Spleen (tissue), 11 donors: ENCODE measurements at regions not wholly inside any gene's neighbourhood (a gene's known extent, or its start where the extent isn't known, plus 50 kb on each side); places are given as distances from the start of the nearest gene placed in this dataset.

Source experiments
- DNase-seq: peaks from one replicate; pipeline ENCODE4 v3.0.0-alpha.2; 2020
- H3K27ac ChIP-seq, 8 donors: fragments of 200-600 bp; sonication (generic) in 7 of 8; 1 replicate in 4 of 8; 2 replicates in 4 of 8; pipeline versions ENCODE4 v1.5.0 to v1.8.0; 2016 to 2021; ENCODE audit warnings: inconsistent platforms in 4 of 8, mild to moderate bottlenecking in 4 of 8, moderate library complexity in 1 of 8
- H3K27me3 ChIP-seq, 7 donors: fragments of 200-600 bp; sonication (generic) in 6 of 7; replicated peaks in 1 of 7; 1 replicate in 4 of 7; 2 replicates in 3 of 7; pipeline versions ENCODE4 v1.5.0 to v1.8.0; 2016 to 2021; ENCODE audit warnings: inconsistent platforms in 3 of 7, mild to moderate bottlenecking in 1 of 7
- H3K36me3 ChIP-seq, 6 donors: fragments of 200-600 bp; sonication (generic) in 5 of 6; 1 replicate in 4 of 6; 2 replicates in 2 of 6; pipeline versions ENCODE4 v1.5.0 to v1.8.0; 2016 to 2021; ENCODE audit warnings: inconsistent platforms in 2 of 6
- H3K4me1 ChIP-seq, 6 donors: fragments of 200-600 bp; sonication (generic) in 5 of 6; 1 replicate in 3 of 6; 2 replicates in 3 of 6; pipeline versions ENCODE4 v1.5.0 to v1.8.0; 2016 to 2021; ENCODE audit warnings: inconsistent platforms in 3 of 6
- H3K4me3 ChIP-seq, 8 donors: fragments of 200-600 bp; sonication (generic) in 7 of 8; 1 replicate in 4 of 8; 2 replicates in 4 of 8; pipeline versions ENCODE4 v1.5.0 to v1.8.0; 2016 to 2021; ENCODE audit warnings: inconsistent platforms in 4 of 8, mild to moderate bottlenecking in 4 of 8, moderate library complexity in 2 of 8
- H3K9me3 ChIP-seq, 8 donors: fragments of 200-600 bp; sonication (generic) in 7 of 8; 1 replicate in 4 of 8; 2 replicates in 4 of 8; pipeline versions ENCODE4 v1.5.0 to v1.8.0; 2016 to 2021; ENCODE audit warnings: inconsistent platforms in 4 of 8
- POLR2A ChIP-seq, 3 donors: fragments of 450-650 bp; IDR thresholded peaks; one replicate each; pipeline ENCODE4 v1.5.1; 2017; ENCODE audit warnings: antibody characterized with exemption in 3 of 3, mild to moderate bottlenecking in 1 of 3
- POLR2AphosphoS5 ChIP-seq, 3 donors: sonication (generic); formaldehyde crosslinking; IDR thresholded peaks; one replicate each; pipeline ENCODE4 v1.5.1; 2017; ENCODE audit warnings: antibody characterized with exemption in 3 of 3
- WGBS, 5 donors: extraction: QIAGEN DNeasy Blood & Tissue Kit in 3 of 5; methylation state at CpG; one replicate each; pipeline versions ENCODE4 v1.1.5 to v1.1.7; 2013 to 2018; 5-methylcytosine and 5-hydroxymethylcytosine counted together
- intact Hi-C: fragments of 100-400 bp; cut with DNase I; formaldehyde crosslinking; loops from one replicate; pipeline ENCODE4 v1.15.0; 2023; ENCODE audit warnings: low total_unique reads
- TF ChIP-seq, protein P1 (sequence below), 11 experiments: fragments of 200-600 bp in 7 of 11; fragments of 450-650 bp in 4 of 11; sonication (generic) in 4 of 11; IDR thresholded peaks in 8 of 11; conservative IDR thresholded peaks in 3 of 11; 1 replicate in 7 of 11; 2 replicates in 4 of 11; pipeline versions ENCODE4 v1.4.0 to v1.8.0; 2016 to 2021; ENCODE audit warnings: antibody characterized with exemption in 11 of 11, inconsistent platforms in 4 of 11, mild to moderate bottlenecking in 1 of 11
- donor health status: healthy with polysubstance abuse.
- donor health status: DM: no; HTN: no; CAD: no; lungs with moderate emphysema.
- donor health status: DM: no; HTN: no; CAD: no.
- donor health status: Bipolar disorder and iron deficiency.
- donor health status: healthy.
- donor health status: DM: no; HTN: no; CAD: no.
- donor health status: DM: yes; HTN: yes; CAD: no.

DNA sequence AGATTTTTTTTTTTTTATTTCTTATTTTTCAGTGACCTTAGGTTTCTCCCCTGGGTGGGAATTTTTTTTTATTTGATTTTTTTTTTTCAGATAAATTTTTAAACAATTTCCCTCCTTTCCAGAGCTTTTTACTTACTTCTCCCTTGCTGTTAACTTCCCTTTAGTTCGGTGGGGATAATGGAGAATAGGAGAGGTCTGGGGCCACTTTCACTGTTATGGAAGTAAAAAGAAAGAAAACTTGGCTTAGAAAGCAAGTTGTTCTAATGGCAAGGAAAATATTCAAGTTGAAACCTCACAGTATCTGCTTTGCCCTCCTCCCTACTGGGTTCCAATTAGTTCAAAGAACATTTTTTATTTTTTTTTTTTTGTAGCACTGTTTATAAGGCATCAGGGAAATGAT is 537.1 kb upstream of the NXPH2 start:
- Histone ChIP-seq H3K27me3 (no peaks in the 10 kb centered on the region), H3K27ac (no peak overlapping the region), H3K4me3 (no peak overlapping the region), H3K4me1 (no peaks in the 10 kb centered on the region), H3K36me3 (no peaks in the 10 kb centered on the region), H3K9me3 (no peaks in the 10 kb centered on the region)
- intact Hi-C loops: no loop called here
- 34 to 56% (median 38%) methylated on average over 1 of the region's 1 CpG for WGBS, 5 donors
- no peak for DNase-seq
- TF ChIP-seq, protein P1, sequence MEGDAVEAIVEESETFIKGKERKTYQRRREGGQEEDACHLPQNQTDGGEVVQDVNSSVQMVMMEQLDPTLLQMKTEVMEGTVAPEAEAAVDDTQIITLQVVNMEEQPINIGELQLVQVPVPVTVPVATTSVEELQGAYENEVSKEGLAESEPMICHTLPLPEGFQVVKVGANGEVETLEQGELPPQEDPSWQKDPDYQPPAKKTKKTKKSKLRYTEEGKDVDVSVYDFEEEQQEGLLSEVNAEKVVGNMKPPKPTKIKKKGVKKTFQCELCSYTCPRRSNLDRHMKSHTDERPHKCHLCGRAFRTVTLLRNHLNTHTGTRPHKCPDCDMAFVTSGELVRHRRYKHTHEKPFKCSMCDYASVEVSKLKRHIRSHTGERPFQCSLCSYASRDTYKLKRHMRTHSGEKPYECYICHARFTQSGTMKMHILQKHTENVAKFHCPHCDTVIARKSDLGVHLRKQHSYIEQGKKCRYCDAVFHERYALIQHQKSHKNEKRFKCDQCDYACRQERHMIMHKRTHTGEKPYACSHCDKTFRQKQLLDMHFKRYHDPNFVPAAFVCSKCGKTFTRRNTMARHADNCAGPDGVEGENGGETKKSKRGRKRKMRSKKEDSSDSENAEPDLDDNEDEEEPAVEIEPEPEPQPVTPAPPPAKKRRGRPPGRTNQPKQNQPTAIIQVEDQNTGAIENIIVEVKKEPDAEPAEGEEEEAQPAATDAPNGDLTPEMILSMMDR (IDR thresholded peaks at IDR 0.05 in 8 of 11, conservative IDR thresholded peaks at IDR 0.05 in 3 of 11): no peak
- TF ChIP-seq POLR2A (IDR thresholded peaks at IDR 0.05) (no peak), POLR2AphosphoS5 (IDR thresholded peaks at IDR 0.05) (no peak)

DNA sequence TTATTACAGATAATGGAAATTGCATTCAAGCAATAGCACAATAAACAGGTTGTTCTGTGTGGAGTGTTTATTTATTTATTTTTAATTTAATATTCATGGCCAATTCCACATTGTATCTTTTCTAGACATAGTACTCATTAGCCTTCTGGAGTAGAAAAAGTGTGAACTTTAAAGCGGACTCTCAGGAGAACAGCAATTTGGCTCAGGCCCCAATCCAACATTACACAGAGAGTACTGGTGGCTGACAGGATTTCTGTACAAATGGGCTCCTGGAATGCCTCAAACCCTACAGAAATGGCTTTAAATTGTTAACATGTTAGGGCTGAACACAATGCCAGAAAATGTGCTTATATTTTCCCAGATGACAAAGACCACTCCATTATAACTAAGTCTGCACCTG is 533.9 kb upstream of the NXPH2 start:
- no peak for TF ChIP-seq POLR2AphosphoS5 (IDR thresholded peaks at IDR 0.05)
- no peak for TF ChIP-seq POLR2A (IDR thresholded peaks at IDR 0.05)
- TF ChIP-seq, protein P1 (IDR thresholded peaks at IDR 0.05 in 8 of 11, conservative IDR thresholded peaks at IDR 0.05 in 3 of 11): no peak
- Histone ChIP-seq H3K4me1 (no peaks in the 10 kb centered on the region), H3K27ac (no peak overlapping the region), H3K36me3 (no peaks in the 10 kb centered on the region), H3K27me3 (no peaks in the 10 kb centered on the region), H3K9me3 (no peaks in the 10 kb centered on the region), H3K4me3 (no peak overlapping the region)
- DNase-seq: no peak
- intact Hi-C loops: no loop called here
- WGBS, 5 donors: 85 to 97% (median 88%) methylated on average over 1 of the region's 1 CpG

DNA sequence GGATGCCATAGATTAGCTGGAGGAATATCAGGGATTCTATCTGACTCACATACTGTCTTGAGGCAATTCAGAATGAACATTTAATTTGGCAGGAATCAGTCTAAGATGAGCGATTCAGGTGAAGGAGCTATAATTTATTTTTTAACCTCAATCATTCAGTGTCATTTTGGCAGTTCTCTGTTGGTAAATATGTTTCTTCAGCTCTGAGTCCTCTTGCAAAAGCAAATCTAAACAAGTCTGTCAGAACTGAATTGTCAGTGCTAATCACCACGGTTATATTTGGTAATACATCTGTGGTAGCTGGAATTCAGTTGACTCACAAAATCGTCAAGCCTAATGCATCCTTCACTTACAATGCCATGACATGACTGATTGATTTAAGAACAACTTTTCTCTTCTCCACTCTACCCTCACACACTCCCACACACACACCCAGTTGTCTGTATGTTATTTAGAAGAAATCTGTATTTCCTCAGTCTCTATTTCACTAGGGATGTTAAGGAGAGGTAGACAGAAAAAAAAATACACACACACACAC is 516.6 kb upstream of the NXPH2 start:
- intact Hi-C loops: no loop called here
- Histone ChIP-seq H3K27ac (no peak overlapping the region), H3K4me1 (no peaks in the 10 kb centered on the region), H3K9me3 (peaks cover 0 to 3% (median 0%) of the 10 kb centered on the region in 8 donors), H3K4me3 (no peak overlapping the region), H3K36me3 (no peaks in the 10 kb centered on the region), H3K27me3 (no peaks in the 10 kb centered on the region)
- 68 to 75% (median 73%) methylated on average over 3 of the region's 3 CpGs for WGBS, 5 donors
- TF ChIP-seq POLR2AphosphoS5 (IDR thresholded peaks at IDR 0.05) (no peak), POLR2A (IDR thresholded peaks at IDR 0.05) (no peak)
- TF ChIP-seq, protein P1 (IDR thresholded peaks at IDR 0.05 in 8 of 11, conservative IDR thresholded peaks at IDR 0.05 in 3 of 11): no peak
- DNase-seq: no peak

DNA sequence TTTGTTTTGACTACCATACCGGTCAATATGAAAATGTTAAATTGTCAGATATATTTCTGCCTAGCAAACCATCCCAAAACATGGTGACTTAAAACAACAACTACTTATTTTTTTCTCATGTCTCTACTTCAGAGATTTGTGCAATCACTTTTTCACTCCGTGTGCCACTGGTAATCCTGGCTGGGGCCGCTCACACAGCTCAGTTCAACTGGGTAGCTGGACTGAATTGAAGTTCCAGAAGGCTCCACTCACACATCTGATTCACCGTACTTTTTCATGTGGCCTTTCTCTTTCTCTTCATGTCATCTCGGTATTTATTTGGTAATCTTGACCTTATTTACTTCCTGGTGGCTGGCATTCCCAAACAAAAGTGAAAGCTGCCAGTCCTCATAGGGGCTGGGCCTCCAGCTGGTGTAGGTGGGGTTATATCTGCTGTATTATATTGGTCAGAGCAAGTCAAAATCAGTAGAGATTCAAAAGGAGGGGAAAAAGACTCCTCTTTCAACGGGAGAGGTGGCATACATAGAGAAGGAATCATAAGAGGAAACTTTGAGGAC is 513.9 kb upstream of the NXPH2 start:
- intact Hi-C loops: no loop called here
- Histone ChIP-seq H3K4me1 (no peaks in the 10 kb centered on the region), H3K4me3 (no peak overlapping the region), H3K9me3 (no peaks in the 10 kb centered on the region), H3K36me3 (no peaks in the 10 kb centered on the region), H3K27me3 (no peaks in the 10 kb centered on the region), H3K27ac (no peak overlapping the region)
- DNase-seq: no peak
- TF ChIP-seq POLR2A (IDR thresholded peaks at IDR 0.05) (no peak), POLR2AphosphoS5 (IDR thresholded peaks at IDR 0.05) (no peak)
- TF ChIP-seq, protein P1 (IDR thresholded peaks at IDR 0.05 in 8 of 11, conservative IDR thresholded peaks at IDR 0.05 in 3 of 11): no peak
- 67 to 79% (median 70%) methylated on average over 6 of the region's 6 CpGs for WGBS, 5 donors
